A549 (cell line): ENCODE measurements at regions not wholly inside any gene's neighbourhood (a gene's known extent, or its start where the extent isn't known, plus 50 kb on each side); places are given as distances from the start of the nearest gene placed in this dataset.
"Not testable (repeated sequence)": the region's sequence is repeated elsewhere in the genome, so short reads cannot be mapped to it uniquely, and the experiment has no call there.

ENCODE experiments used
- ATAC-seq, 2 experiments: fragments of 200-7000 bp in 1 of 2; fragments of >200 bp in 1 of 2; cut with Nextera tagmentation in 1 of 2; cut with Tn5 transposase in 1 of 2; 3 replicates each; pipeline versions ENCODE4 v1.8.0 to v1.9.1; 2018 to 2020; ENCODE audit warnings: mild to moderate bottlenecking in 1 of 2, moderate library complexity in 1 of 2
- CTCF ChIA-PET: fragments of 300-600 bp; sonication (Branson Sonifier 250); formaldehyde crosslinking; extraction: SDS; loops from one replicate; lab custom pipeline; 2021; ENCODE audit warnings: antibody characterized with exemption, inconsistent platforms; lab: Yijun Ruan, JAX
- POLR2A ChIA-PET: fragments of 350-600 bp; formaldehyde crosslinking; extraction: SDS; loops from one replicate; lab custom pipeline; 2021; ENCODE audit warnings: antibody characterized with exemption, inconsistent platforms; lab: Yijun Ruan, JAX
- DNase-seq, 2 experiments: peaks; one replicate each; pipeline versions ENCODE4 v3.0.0 to v3.0.0-alpha.2; 2011 to 2016; ENCODE audit warnings: low read depth in 1 of 2, low spot score in 1 of 2
- FAIRE-seq: peaks from 2 replicates; lab custom pipeline; 2011; peaks lifted over from hg19 to GRCh38; lab: Jason Lieb, UNC
- H3K27ac ChIP-seq, 2 experiments: fragments of >200 bp; sonication (Bioruptor Twin); formaldehyde crosslinking; 3 replicates each; pipeline ENCODE4 v1.5.1; 2016 to 2017
- H3K4me1 ChIP-seq: fragments of >200 bp; sonication (Bioruptor Twin); formaldehyde crosslinking; 3 replicates; pipeline ENCODE4 v1.6.1; 2016
- H3K4me2 ChIP-seq: fragments of >200 bp; sonication (Bioruptor Twin); formaldehyde crosslinking; 3 replicates; pipeline ENCODE4 v1.6.1; 2016
- H3K4me3 ChIP-seq: fragments of >200 bp; sonication (Bioruptor Twin); formaldehyde crosslinking; 3 replicates; pipeline ENCODE4 v1.5.1; 2016
- H3K9me3 ChIP-seq: fragments of >200 bp; sonication (Bioruptor Twin); formaldehyde crosslinking; 3 replicates; pipeline ENCODE4 v1.6.1; 2016
- CEBPB ChIP-seq, 2 experiments: fragments of >200 bp in 1 of 2; sonication (Bioruptor Twin) in 1 of 2; formaldehyde crosslinking in 1 of 2; IDR thresholded peaks; 2 replicates each; pipeline ENCODE4 v1.6.1; 2012 to 2016
- FOSL2 ChIP-seq, 2 experiments: fragments of 450-650 bp in 1 of 2; fragments of >200 bp in 1 of 2; sonication (Bioruptor Twin) in 1 of 2; formaldehyde crosslinking; IDR thresholded peaks; 2 replicates each; pipeline versions ENCODE4 v1.5.0 to v1.6.1; 2016 to 2020; ENCODE audit warnings: mild to moderate bottlenecking in 1 of 2, moderate library complexity in 1 of 2
- JUNB ChIP-seq: fragments of >200 bp; sonication (Bioruptor Twin); formaldehyde crosslinking; IDR thresholded peaks from 2 replicates; pipeline ENCODE4 v1.6.1; 2016
- WGBS: methylation state at CpG from one replicate; pipeline ENCODE4 v1.1.6; 2017; ENCODE audit errors: missing lambda C conversion rate; 5-methylcytosine and 5-hydroxymethylcytosine counted together

DNA sequence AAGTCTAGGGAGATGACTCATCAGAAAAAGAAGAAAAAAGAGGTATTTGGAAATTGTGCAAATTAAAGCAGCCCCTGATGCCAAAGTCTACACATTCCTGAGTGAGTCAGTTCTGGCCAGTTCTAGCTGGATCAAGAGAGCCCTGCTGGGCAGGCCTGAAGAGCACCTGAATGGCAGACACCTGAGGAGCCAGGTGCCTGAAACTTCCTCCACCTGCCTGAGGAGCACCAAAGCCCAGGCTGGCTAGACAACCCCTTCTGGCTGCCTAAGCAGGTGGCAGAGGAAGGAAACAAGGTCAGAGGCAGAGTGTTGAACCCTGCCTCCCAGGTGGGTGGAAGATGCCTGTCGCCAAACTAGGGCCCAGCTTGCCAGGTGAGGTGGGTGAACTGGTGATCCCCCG, 101.0 kb downstream of the LIMS4 start:
- peak in 1 of 2 experiments; percentile 21; a peak in 1 of 4 replicates for TF ChIP-seq CEBPB (IDR thresholded peaks at IDR 0.05)
- TF ChIP-seq JUNB: 0 out of 2 replicates have a peak, but pooled peaks have one; percentile 28
- peak; percentile 57 for TF ChIP-seq FOSL2 (IDR thresholded peaks at IDR 0.05)
- peak; percentile 31; the same call in 1 of the 2 replicates for TF ChIP-seq FOSL2 (CRISPR knock-in tag; IDR thresholded peaks at IDR 0.05)
- POLR2A ChIA-PET, ATAC-seq, FAIRE-seq, CTCF ChIA-PET, DNase-seq, H3K4me3 ChIP-seq, H3K4me1 ChIP-seq, H3K9me3 ChIP-seq: not testable (repeated sequence)
- peak overlapping the region; percentile 73 to 79 for H3K27ac ChIP-seq
- H3K4me2 ChIP-seq: peak overlapping the region; percentile 58; the same call in 2 of the 3 replicates
- 19% methylated on average over 2 of the region's 2 CpGs for WGBS

DNA sequence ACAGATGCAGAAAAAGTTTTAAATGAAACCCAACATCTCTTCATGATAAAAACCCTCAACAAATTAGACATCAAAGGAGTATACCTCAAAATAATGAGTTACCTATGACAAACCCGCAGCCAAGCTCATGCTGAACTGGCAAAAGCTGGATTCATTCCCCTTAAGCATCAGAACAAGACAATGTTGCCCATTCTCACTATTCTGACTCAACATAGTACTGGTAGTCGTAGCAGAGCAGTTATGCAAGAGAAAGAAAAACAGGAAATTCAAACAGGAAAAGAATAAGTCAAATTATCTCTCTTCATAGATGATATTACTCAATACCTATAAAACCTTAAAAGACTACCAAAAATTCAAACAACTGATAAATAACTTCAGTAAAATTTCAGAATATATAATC, 115.0 kb downstream of the LIMS4 start:
- CTCF ChIA-PET, ATAC-seq, H3K4me1 ChIP-seq, H3K4me3 ChIP-seq, H3K4me2 ChIP-seq, DNase-seq, FAIRE-seq, H3K9me3 ChIP-seq, H3K27ac ChIP-seq, POLR2A ChIA-PET: not testable (repeated sequence)
- no CpG with 5 or more reads among the region's 2 CpGs for WGBS

DNA sequence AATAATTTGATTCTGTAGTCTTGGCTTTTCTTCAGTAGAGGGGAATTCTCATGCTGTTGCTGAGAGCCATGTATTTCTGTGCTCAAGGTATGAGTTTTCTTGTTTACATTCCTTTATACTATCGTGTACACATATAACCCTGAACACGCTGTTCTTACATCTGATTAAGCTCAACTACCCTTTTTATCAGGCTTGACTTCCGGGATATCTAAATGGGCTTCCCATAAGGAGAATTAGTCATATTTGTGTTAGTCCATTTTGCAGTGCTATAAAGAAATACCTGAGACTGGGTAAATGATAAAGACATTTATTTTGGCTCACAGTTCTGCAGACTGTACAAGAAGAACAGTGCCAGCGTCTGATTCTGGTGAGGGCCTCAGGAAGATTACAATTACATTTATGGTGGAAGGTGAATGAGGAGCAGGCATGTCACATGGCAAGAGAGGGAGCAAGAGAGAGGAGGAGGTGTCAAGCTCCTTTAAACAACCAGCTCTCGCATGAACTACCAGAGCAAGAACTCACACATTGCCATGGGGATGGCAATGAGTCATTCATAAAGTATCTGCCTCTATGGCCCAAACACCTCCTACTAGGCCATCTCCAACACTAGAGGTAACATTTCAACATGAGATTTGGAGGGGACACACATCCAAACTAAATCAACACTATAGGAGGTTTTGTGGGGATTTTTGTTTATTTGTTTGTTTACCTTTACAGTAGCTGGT, 118.2 kb downstream of the LIMS4 start:
- WGBS: no CpG with 5 or more reads among the region's 5 CpGs
- H3K4me1 ChIP-seq, H3K4me2 ChIP-seq, H3K4me3 ChIP-seq, H3K9me3 ChIP-seq, H3K27ac ChIP-seq, POLR2A ChIA-PET, CTCF ChIA-PET, FAIRE-seq, DNase-seq: not testable (repeated sequence)
- peak; percentile 87 to 91 for ATAC-seq

DNA sequence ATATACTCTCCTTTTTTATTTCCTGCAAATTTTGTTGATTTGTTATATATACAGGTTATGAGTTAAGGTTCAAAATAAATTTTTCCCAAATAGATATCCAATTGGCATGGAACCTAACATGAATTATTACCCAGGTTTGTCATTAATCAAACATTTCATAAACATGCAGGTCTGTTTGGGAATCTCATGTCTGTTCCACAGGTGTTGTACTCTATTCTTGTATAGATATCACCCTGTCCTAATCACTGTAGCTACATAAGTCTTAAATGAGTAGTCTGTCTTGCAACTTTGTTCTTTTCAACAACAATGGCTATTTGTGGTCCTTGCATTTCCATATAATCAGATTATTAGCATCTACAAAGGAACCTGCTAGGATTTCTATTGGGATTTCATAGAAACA, 121.9 kb downstream of the LIMS4 start:
- H3K4me3 ChIP-seq, POLR2A ChIA-PET, H3K27ac ChIP-seq, CTCF ChIA-PET, FAIRE-seq, H3K4me1 ChIP-seq, H3K4me2 ChIP-seq, H3K9me3 ChIP-seq, ATAC-seq, DNase-seq: not testable (repeated sequence)

DNA sequence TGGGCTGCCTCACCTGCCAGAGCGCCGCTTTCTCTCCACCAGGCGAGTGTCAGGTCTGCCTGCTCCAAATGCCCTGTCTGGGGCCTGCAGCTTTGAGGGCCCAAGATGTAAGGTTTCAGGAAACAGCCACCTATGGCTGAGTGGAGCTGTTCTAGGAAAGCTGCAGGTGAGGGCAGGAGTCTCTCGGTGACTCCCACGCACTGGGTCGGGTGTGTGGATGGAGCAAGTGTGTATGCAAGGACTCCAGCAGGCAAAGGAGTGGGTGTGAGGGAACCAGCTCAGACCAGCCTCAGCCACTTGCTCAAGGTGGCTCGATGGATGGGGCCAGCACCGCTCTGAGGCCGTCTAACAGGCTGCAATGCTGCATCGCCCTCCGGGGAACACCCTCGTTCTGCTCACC, 123.7 kb downstream of the LIMS4 start:
- CTCF ChIA-PET, DNase-seq, H3K27ac ChIP-seq, H3K4me1 ChIP-seq, H3K4me2 ChIP-seq, H3K4me3 ChIP-seq, H3K9me3 ChIP-seq, FAIRE-seq, POLR2A ChIA-PET: not testable (repeated sequence)
- WGBS: no CpG with 5 or more reads among the region's 12 CpGs
- peak in 1 of 2 experiments; percentile 38; a peak in 3 of 6 replicates for ATAC-seq

DNA sequence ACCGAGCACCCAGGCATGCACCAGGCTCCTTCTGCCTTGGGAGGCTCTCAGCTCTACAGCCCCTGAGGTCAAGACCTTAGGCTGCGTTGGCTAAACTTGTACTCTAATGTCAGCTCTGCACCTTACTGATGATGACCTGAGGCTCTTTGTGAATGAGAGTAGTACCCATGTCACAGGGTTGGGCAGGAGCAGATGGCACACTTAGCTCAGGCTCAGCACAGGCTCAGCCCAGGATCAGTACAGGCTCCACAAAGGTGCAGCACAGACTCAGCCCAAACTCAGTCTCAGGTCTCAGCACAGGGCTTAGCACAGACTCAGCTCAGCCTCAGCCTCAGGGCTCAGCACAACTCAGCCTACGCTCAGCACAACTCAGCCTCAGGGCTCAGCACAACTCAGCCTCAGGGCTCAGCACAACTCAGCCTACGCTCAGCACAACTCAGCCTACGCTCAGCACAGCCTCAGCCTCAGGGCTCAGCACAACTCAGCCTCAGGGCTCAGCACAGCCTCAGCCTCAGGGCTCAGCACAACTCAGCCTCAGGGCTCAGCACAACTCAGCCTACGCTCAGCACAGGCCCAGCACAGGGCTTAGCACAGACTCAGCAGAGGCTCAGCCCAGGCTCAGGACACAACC, 128.1 kb downstream of the LIMS4 start:
- H3K9me3 ChIP-seq, H3K4me3 ChIP-seq, H3K4me2 ChIP-seq, FAIRE-seq, H3K4me1 ChIP-seq, H3K27ac ChIP-seq, DNase-seq, CTCF ChIA-PET, POLR2A ChIA-PET: not testable (repeated sequence)
- WGBS: no CpG with 5 or more reads among the region's 6 CpGs
- peak; percentile 25 to 36; a peak in 3 of 6 replicates for ATAC-seq

DNA sequence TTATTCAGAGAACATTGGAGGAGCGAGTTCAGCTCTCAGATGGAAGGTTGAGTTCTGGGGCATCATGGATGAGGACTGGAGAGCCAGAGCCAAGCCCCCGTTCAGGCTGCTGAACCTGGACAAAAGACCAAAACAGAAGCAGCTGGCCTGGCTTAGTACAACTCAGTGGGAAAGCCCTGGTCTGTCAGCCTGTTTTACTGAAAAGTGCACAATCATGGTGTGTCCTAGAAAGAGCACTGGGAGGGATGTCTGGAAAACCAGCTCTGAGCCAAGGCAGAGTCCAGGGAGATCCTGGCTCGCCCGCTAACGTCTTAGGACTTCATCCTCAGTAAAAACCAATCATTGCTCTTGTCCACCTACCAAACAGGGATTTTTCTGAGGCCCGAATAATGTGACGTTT, 129.7 kb upstream of the MTLN start:
- ATAC-seq (peak in 1 of 2 experiments; percentile 13; a peak in 1 of 6 replicates), FAIRE-seq (peak; percentile 70)
- 68% methylated on average over 2 of the region's 7 CpGs for WGBS
- CTCF ChIA-PET, H3K4me1 ChIP-seq, POLR2A ChIA-PET, H3K4me3 ChIP-seq, H3K27ac ChIP-seq, H3K4me2 ChIP-seq, DNase-seq, H3K9me3 ChIP-seq: not testable (repeated sequence)

DNA sequence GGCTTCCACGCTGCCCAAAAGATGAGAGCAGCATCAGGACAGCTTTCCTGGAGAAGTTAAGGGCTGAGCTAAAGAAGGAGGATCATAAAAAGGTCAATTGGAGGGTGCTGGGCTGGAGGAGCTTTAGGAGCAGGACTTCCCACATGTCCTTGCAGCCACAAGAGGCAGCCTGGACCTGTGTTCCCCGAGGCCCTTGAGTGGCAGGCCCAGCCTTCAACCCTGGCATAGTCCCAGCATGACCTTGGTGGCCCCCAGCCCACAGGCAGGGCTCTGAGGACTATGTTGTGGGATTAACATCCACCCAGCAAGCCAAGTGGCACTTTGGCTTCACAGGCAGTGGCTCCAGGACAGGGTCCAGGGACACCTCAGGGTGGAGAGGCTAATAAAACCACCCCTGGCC, 126.8 kb upstream of the MTLN start:
- CTCF ChIA-PET, H3K27ac ChIP-seq, DNase-seq, H3K4me3 ChIP-seq, H3K4me1 ChIP-seq, POLR2A ChIA-PET, H3K4me2 ChIP-seq, H3K9me3 ChIP-seq: not testable (repeated sequence)
- no CpG with 5 or more reads among the region's 2 CpGs for WGBS
- ATAC-seq: peak; percentile 65 to 80; a peak in 5 of 6 replicates
- peak; percentile 68 for FAIRE-seq

DNA sequence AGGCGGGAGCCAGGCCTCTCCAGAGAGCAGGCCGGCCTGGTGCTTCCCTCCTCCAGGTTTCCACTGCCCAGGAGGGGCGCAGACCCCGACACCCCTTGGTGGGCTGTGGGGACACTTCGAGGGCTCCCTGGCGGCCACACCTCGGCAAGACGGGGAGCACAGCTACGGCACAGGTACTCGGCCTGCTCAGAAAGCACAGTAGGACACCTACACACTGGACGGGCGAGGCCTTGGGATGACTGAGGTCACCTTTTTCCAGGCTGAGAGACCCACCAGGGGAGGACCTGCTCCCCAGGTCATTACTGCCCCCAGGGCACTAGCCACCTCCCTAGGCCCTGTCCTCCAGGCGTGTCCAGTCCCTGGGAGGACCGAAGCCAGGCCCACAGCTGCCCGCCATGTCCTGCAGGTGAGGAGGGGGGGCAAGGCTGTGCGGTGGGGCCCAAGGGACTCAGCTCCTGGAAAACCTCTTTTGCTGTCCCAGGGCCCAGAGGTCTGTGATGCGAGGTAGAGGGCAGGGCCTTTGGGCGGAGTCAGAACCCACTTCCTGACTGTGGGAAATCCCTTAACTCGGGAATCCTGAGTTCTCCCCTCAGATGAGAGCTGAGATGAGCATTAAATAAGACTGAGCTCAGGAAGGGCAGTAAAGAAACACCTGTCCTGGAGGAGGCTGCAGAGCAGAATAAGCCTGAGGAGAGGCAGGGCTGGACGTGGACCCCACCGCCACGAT, 126.1 kb upstream of the MTLN start:
- CTCF ChIA-PET, H3K4me3 ChIP-seq, H3K4me2 ChIP-seq, POLR2A ChIA-PET, DNase-seq, FAIRE-seq, H3K27ac ChIP-seq, H3K9me3 ChIP-seq, H3K4me1 ChIP-seq: not testable (repeated sequence)
- peak in 1 of 2 experiments; percentile 49; a peak in 3 of 6 replicates for ATAC-seq
- 80% methylated on average over 9 of the region's 22 CpGs for WGBS

DNA sequence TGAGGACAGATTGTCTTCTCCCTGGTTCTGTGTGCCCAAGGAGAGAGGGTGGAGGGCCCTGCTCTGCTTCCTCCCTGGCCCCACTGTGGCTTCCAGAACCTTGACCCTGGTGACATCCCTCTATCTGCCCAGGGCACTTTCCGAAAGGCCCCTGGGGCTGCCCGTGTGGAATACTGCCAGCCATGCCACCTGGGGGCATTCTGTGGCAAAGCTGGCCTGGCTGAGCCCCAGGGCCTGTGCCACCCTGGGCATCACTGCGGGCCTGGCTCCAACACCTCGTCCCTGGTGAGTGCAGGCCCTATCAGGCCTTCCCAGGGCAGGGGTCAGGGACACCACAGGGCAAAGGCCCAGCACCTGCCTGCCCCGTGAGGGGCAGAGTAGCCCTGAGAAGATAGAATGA, 123.7 kb upstream of the MTLN start:
- H3K4me3 ChIP-seq, H3K4me2 ChIP-seq, FAIRE-seq, CTCF ChIA-PET, H3K27ac ChIP-seq, H3K9me3 ChIP-seq, POLR2A ChIA-PET, DNase-seq, H3K4me1 ChIP-seq, ATAC-seq: not testable (repeated sequence)
- WGBS: 82% methylated on average over 3 of the region's 5 CpGs
